ENCODE measurements at regions not wholly inside any gene's neighbourhood (a gene's known extent, or its start where the extent isn't known, plus 50 kb on each side); places are given as distances from the start of the nearest gene placed in this dataset.
"Not testable (repeated sequence)": the region's sequence is repeated elsewhere in the genome, so short reads cannot be mapped to it uniquely, and the experiment has no call there.

GRCh38 chr3:176615826-176616225 lies 581.5 kb downstream of the TBL1XR1 start:
- no peak for DNase-seq

- DNase-seq, result no peak
These were observed 585.6 kb downstream of the TBL1XR1 start for GRCh38 chr3:176611703-176612102.

GRCh38 chr3:176609361-176609760 lies 587.9 kb downstream of the TBL1XR1 start:
- DNase-seq, result no peak

GRCh38 chr3:176605553-176605952 lies 591.7 kb downstream of the TBL1XR1 start:
- not testable (repeated sequence) for DNase-seq

- DNase-seq, result no peak
These were observed 602.0 kb downstream of the TBL1XR1 start for GRCh38 chr3:176595307-176595706.

- DNase-seq, result no peak
These were observed 606.6 kb downstream of the TBL1XR1 start for GRCh38 chr3:176590722-176591121.

GRCh38 chr3:176587089-176587488 lies 610.2 kb downstream of the TBL1XR1 start:
- no peak for DNase-seq

GRCh38 chr3:176584413-176585176 lies 612.7 kb downstream of the TBL1XR1 start:
- no peak for DNase-seq

- no peak for DNase-seq
These were observed 613.3 kb downstream of the TBL1XR1 start for GRCh38 chr3:176583956-176584355.

- DNase-seq, result no peak
These were observed 615.7 kb downstream of the TBL1XR1 start for GRCh38 chr3:176581589-176581988.

- DNase-seq, result no peak
These were observed 617.5 kb downstream of the TBL1XR1 start for GRCh38 chr3:176579711-176580185.

- no peak for DNase-seq
These were observed 619.0 kb downstream of the TBL1XR1 start for GRCh38 chr3:176578316-176578715.

GRCh38 chr3:176577447-176577846 lies 619.8 kb downstream of the TBL1XR1 start:
- no peak for DNase-seq

GRCh38 chr3:176574786-176575185 lies 622.5 kb downstream of the TBL1XR1 start:
- no peak for DNase-seq

- DNase-seq, result no peak
These were observed 625.4 kb downstream of the TBL1XR1 start for GRCh38 chr3:176571926-176572325.

GRCh38 chr3:176570992-176571391 lies 626.3 kb downstream of the TBL1XR1 start:
- DNase-seq, result no peak

GRCh38 chr3:176568189-176568588 lies 629.1 kb downstream of the TBL1XR1 start:
- no peak for DNase-seq

- DNase-seq, result no peak
These were observed 630.5 kb downstream of the TBL1XR1 start for GRCh38 chr3:176566757-176567156.

- no peak for DNase-seq
These were observed 635.0 kb downstream of the TBL1XR1 start for GRCh38 chr3:176562331-176562730.

- no peak for DNase-seq
These were observed 635.5 kb downstream of the TBL1XR1 start for GRCh38 chr3:176561826-176562225.

- DNase-seq, result no peak
These were observed 642.3 kb downstream of the TBL1XR1 start for GRCh38 chr3:176554791-176555654.

- DNase-seq, result no peak
These were observed 643.0 kb downstream of the TBL1XR1 start for GRCh38 chr3:176554264-176554663.

GRCh38 chr3:176526942-176527341 lies 670.3 kb downstream of the TBL1XR1 start:
- DNase-seq, result no peak

GRCh38 chr3:176526225-176526624 lies 671.1 kb downstream of the TBL1XR1 start:
- no peak for DNase-seq
